ENCODE measurements at regions not wholly inside any gene's neighbourhood (a gene's known extent, or its start where the extent isn't known, plus 50 kb on each side); places are given as distances from the start of the nearest gene placed in this dataset.

- POLR2A ChIA-PET, result no interaction called here
- CTCF ChIA-PET, result no interaction called here
These were observed 216.9 kb downstream of the CTTN start for GRCh38 chr11:70615036-70615875.

DNA sequence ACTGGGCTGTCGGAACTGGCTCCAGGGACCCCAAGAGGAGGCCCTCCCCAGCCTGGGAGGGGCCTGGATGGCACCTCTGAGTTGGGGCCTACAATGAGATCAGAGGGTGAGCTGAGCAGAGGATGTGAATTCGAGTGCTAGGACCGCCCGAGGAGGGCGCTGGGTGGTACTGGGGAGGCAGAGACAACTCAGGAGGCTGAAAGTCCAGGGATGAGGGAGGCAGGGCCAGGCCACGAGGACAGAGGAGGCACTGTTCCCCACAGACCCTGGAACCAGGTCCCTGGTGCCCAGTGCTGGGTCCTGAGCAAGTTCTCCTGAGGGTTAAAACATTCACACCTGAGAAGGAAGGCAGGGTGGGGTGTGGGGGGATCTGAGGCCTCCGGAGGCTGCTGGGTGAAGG lies 218.0 kb downstream of the CTTN start:
- DNase-seq (ENCODE audit: extremely low spot score), result no peak
- CTCF ChIA-PET, result no interaction called here
- TF ChIP-seq HDGF (IDR thresholded peaks at IDR 0.05; ENCODE audit: borderline replicate concordance), result no peak
- no peak for TF ChIP-seq FOXA1 (IDR thresholded peaks at IDR 0.05)
- TF ChIP-seq FOXK2 (IDR thresholded peaks at IDR 0.05), result no peak
- no peak for TF ChIP-seq SUZ12 (IDR thresholded peaks at IDR 0.05)
- TF ChIP-seq, protein P1, sequence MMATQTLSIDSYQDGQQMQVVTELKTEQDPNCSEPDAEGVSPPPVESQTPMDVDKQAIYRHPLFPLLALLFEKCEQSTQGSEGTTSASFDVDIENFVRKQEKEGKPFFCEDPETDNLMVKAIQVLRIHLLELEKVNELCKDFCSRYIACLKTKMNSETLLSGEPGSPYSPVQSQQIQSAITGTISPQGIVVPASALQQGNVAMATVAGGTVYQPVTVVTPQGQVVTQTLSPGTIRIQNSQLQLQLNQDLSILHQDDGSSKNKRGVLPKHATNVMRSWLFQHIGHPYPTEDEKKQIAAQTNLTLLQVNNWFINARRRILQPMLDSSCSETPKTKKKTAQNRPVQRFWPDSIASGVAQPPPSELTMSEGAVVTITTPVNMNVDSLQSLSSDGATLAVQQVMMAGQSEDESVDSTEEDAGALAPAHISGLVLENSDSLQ (IDR thresholded peaks at IDR 0.05), result no peak
- TF ChIP-seq FOXM1 (IDR thresholded peaks at IDR 0.05; ENCODE audit: borderline replicate concordance), result no peak
- POLR2A ChIA-PET, result no interaction called here

More at GRCh38 chr11:70615036-70615875, 216.9 kb downstream of the CTTN start:
- DNase-seq (ENCODE audit: extremely low spot score), result no peak
- TF ChIP-seq SP1 (IDR thresholded peaks at IDR 0.05) (no peak), FOXA1 (IDR thresholded peaks at IDR 0.05) (no peak), NFRKB (IDR thresholded peaks at IDR 0.05) (no peak), ARNT (IDR thresholded peaks at IDR 0.05) (no peak), ZNF384 (IDR thresholded peaks at IDR 0.05) (no peak), BHLHE40 (IDR thresholded peaks at IDR 0.05; ENCODE audit: borderline replicate concordance) (no peak), ELF4 (IDR thresholded peaks at IDR 0.05) (no peak), L3MBTL2 (conservative IDR thresholded peaks at IDR 0.05) (no peak), CTBP1 (IDR thresholded peaks at IDR 0.05; ENCODE audit: borderline replicate concordance) (no peak), SUZ12 (IDR thresholded peaks at IDR 0.05) (no peak), TARDBP (IDR thresholded peaks at IDR 0.05) (no peak), FOXK2 (IDR thresholded peaks at IDR 0.05) (no peak)
- TF ChIP-seq, protein P1 (IDR thresholded peaks at IDR 0.05), result no peak

- POLR2A ChIA-PET, result no interaction called here
- DNase-seq (ENCODE audit: extremely low spot score), result no peak
- TF ChIP-seq FOXM1 (IDR thresholded peaks at IDR 0.05; ENCODE audit: borderline replicate concordance) (no peak), SP1 (IDR thresholded peaks at IDR 0.05) (no peak), ELF4 (IDR thresholded peaks at IDR 0.05) (no peak), ZNF384 (IDR thresholded peaks at IDR 0.05) (no peak), TARDBP (IDR thresholded peaks at IDR 0.05) (no peak), SUZ12 (IDR thresholded peaks at IDR 0.05) (no peak), FOXA1 (IDR thresholded peaks at IDR 0.05) (no peak), LEF1 (IDR thresholded peaks at IDR 0.05; ENCODE audit: borderline replicate concordance) (no peak), BHLHE40 (IDR thresholded peaks at IDR 0.05; ENCODE audit: borderline replicate concordance) (no peak), ARNT (IDR thresholded peaks at IDR 0.05) (no peak), HDGF (IDR thresholded peaks at IDR 0.05; ENCODE audit: borderline replicate concordance) (no peak)
- CTCF ChIA-PET, result no interaction called here
These were observed 218.8 kb downstream of the CTTN start for GRCh38 chr11:70616938-70617654.

DNA sequence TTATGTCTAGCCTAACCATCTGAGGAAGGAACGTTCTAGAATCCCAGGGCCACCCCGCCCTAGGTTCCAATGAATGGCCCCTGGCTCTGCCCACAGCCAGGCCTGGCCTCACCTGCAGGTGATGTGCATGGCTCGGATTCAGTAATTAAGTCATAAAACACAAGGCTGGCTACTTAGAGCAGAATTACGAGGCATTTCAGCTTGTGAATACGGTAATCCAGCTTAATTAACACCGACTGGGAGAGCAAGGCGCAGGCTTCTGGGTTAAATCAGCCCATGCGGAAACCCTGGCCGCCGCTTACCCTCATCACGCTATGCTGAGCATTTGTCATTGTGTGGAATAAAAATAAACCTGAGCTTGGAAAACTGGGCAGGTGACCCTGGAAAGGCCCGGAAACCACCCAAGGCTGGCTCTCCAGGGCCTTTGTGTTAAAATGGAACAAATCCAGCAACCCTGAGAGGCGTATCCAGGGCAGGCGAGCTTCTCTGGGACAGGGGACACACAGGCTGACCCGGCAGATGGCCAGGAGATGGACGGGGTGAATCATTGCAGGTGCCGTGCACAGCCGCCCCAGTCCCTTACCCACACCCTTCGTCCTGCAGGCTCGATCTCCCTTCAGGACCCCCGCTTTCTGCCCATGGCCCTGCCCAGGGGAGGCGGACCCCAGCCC lies 220.2 kb downstream of the CTTN start:
- POLR2A ChIA-PET, result no interaction called here

DNA sequence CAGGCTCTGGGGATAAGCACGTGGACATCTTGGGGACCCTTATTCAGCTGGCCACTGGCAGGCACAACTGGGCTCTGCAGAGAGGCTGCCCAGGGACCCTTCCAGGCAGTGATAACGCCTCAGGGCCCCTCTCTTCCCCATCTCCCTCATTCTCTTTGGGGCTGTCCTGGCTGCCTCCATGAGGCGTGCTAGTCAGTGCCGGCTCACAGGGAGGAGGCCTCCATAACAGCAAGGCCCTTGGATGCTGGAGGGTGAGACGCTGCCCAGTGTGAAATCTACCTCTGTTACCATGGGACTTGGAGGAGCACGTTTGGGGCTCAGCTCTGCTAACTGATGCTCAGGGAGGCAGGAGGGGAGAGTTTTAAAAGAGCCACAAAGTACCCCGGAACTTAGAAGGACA lies 221.3 kb downstream of the CTTN start:
- ChIA-PET POLR2A (no interaction called here), CTCF (no interaction called here)
- DNase-seq (ENCODE audit: extremely low spot score), result no peak
- TF ChIP-seq SP1 (IDR thresholded peaks at IDR 0.05) (no peak), FOXA1 (IDR thresholded peaks at IDR 0.05) (no peak), TARDBP (IDR thresholded peaks at IDR 0.05) (no peak), FOXM1 (IDR thresholded peaks at IDR 0.05; ENCODE audit: borderline replicate concordance) (no peak), FOXK2 (IDR thresholded peaks at IDR 0.05) (no peak), BHLHE40 (IDR thresholded peaks at IDR 0.05; ENCODE audit: borderline replicate concordance) (no peak), HDGF (IDR thresholded peaks at IDR 0.05; ENCODE audit: borderline replicate concordance) (no peak), CTBP1 (IDR thresholded peaks at IDR 0.05; ENCODE audit: borderline replicate concordance) (no peak), SUZ12 (IDR thresholded peaks at IDR 0.05) (no peak)
- TF ChIP-seq, protein P1 (IDR thresholded peaks at IDR 0.05), result no peak

More for the DNA sequence above, 220.2 kb downstream of the CTTN start:
- DNase-seq (ENCODE audit: extremely low spot score), result no peak
- TF ChIP-seq BHLHE40 (IDR thresholded peaks at IDR 0.05; ENCODE audit: borderline replicate concordance) (no peak), TARDBP (IDR thresholded peaks at IDR 0.05) (no peak), HDGF (IDR thresholded peaks at IDR 0.05; ENCODE audit: borderline replicate concordance) (no peak), ARNT (IDR thresholded peaks at IDR 0.05) (no peak), ZNF384 (IDR thresholded peaks at IDR 0.05) (no peak), SP1 (IDR thresholded peaks at IDR 0.05) (no peak), ELF4 (IDR thresholded peaks at IDR 0.05) (no peak), FOXM1 (IDR thresholded peaks at IDR 0.05; ENCODE audit: borderline replicate concordance) (no peak), L3MBTL2 (conservative IDR thresholded peaks at IDR 0.05) (no peak), CTBP1 (IDR thresholded peaks at IDR 0.05; ENCODE audit: borderline replicate concordance) (no peak), FOXK2 (IDR thresholded peaks at IDR 0.05) (no peak), NFRKB (IDR thresholded peaks at IDR 0.05) (no peak)
- TF ChIP-seq, protein P1 (IDR thresholded peaks at IDR 0.05), result no peak
- CTCF ChIA-PET, result no interaction called here

Measured in HEK293T (cell line).